ENCODE measurements at regions not wholly inside any gene's neighbourhood (a gene's known extent, or its start where the extent isn't known, plus 50 kb on each side); places are given as distances from the start of the nearest gene placed in this dataset.
A peak's percentile ranks its signal among the peaks of the same experiment; 100 is the strongest.

GRCh38 chr1:178576841-178577240 is 63.9 kb downstream of the TEX35 start:
- Histone ChIP-seq H3K27me3 (ENCODE audit: low read depth, low read length) (peaks cover 37% of the 10 kb centered on the region), H3K9me3 (ENCODE audit: insufficient read depth, low read length) (peaks cover 18% of the 10 kb centered on the region; the same call in 1 of the 2 replicates), H3K79me2 (ENCODE audit: low read length) (no peaks in the 10 kb centered on the region), H3K36me3 (replicated peaks; ENCODE audit: low read depth, low read length) (no peaks in the 10 kb centered on the region), H2AFZ (ENCODE audit: low read depth, low read length) (no peak overlapping the region), H4K20me1 (ENCODE audit: insufficient read depth, low read length) (no peaks in the 10 kb centered on the region), H3K4me1 (ENCODE audit: low read length) (peaks cover 34% of the 10 kb centered on the region), H3K4me3 (ENCODE audit: low read length) (no peak overlapping the region), H3K9ac (ENCODE audit: low read length) (no peak overlapping the region), H3K27ac (ENCODE audit: low read length) (no peak overlapping the region), H3K4me2 (ENCODE audit: low read length) (no peak overlapping the region)
- no peak for TF ChIP-seq CTCF (IDR thresholded peaks at IDR 0.05; ENCODE audit: low read depth, low read length)
- TF ChIP-seq EZH2phosphoT487 (IDR thresholded peaks at IDR 0.05; ENCODE audit: low read depth), result no peak

GRCh38 chr1:178577882-178578281 is 65.0 kb downstream of the TEX35 start:
- Histone ChIP-seq H3K79me2 (ENCODE audit: low read length) (no peaks in the 10 kb centered on the region), H3K4me1 (ENCODE audit: low read length) (peaks cover 36% of the 10 kb centered on the region), H3K4me3 (ENCODE audit: low read length) (no peak overlapping the region), H3K9me3 (ENCODE audit: insufficient read depth, low read length) (peaks cover 18% of the 10 kb centered on the region; the same call in 1 of the 2 replicates), H3K4me2 (ENCODE audit: low read length) (no peak overlapping the region), H3K27ac (ENCODE audit: low read length) (no peak overlapping the region), H2AFZ (ENCODE audit: low read depth, low read length) (no peak overlapping the region), H3K9ac (ENCODE audit: low read length) (no peak overlapping the region), H3K36me3 (replicated peaks; ENCODE audit: low read depth, low read length) (no peaks in the 10 kb centered on the region), H3K27me3 (ENCODE audit: low read depth, low read length) (peaks cover 47% of the 10 kb centered on the region), H4K20me1 (ENCODE audit: insufficient read depth, low read length) (no peaks in the 10 kb centered on the region)
- no peak for TF ChIP-seq CTCF (IDR thresholded peaks at IDR 0.05; ENCODE audit: low read depth, low read length)
- no peak for TF ChIP-seq EZH2phosphoT487 (IDR thresholded peaks at IDR 0.05; ENCODE audit: low read depth)

GRCh38 chr1:178578541-178578940 is 65.6 kb downstream of the TEX35 start:
- H3K27me3 ChIP-seq (ENCODE audit: low read depth, low read length), result peaks cover 48% of the 10 kb centered on the region
- H4K20me1 ChIP-seq (ENCODE audit: insufficient read depth, low read length), result no peaks in the 10 kb centered on the region
- H3K9ac ChIP-seq (ENCODE audit: low read length), result no peak overlapping the region
- no peaks in the 10 kb centered on the region for H3K36me3 ChIP-seq (replicated peaks; ENCODE audit: low read depth, low read length)
- no peak overlapping the region for H2AFZ ChIP-seq (ENCODE audit: low read depth, low read length)
- peaks cover 36% of the 10 kb centered on the region for H3K4me1 ChIP-seq (ENCODE audit: low read length)
- H3K9me3 ChIP-seq (ENCODE audit: insufficient read depth, low read length), result peaks cover 18% of the 10 kb centered on the region; the same call in 1 of the 2 replicates
- H3K27ac ChIP-seq (ENCODE audit: low read length), result no peak overlapping the region
- TF ChIP-seq CTCF (IDR thresholded peaks at IDR 0.05; ENCODE audit: low read depth, low read length) (no peak), EZH2phosphoT487 (IDR thresholded peaks at IDR 0.05; ENCODE audit: low read depth) (no peak)
- H3K4me3 ChIP-seq (ENCODE audit: low read length), result no peak overlapping the region
- no peak overlapping the region for H3K4me2 ChIP-seq (ENCODE audit: low read length)
- H3K79me2 ChIP-seq (ENCODE audit: low read length), result no peaks in the 10 kb centered on the region

GRCh38 chr1:178579095-178579494 is 66.2 kb downstream of the TEX35 start:
- Histone ChIP-seq H3K27ac (ENCODE audit: low read length) (no peak overlapping the region), H4K20me1 (ENCODE audit: insufficient read depth, low read length) (no peaks in the 10 kb centered on the region), H3K9me3 (ENCODE audit: insufficient read depth, low read length) (peaks cover 18% of the 10 kb centered on the region; the same call in 1 of the 2 replicates), H3K4me2 (ENCODE audit: low read length) (0 out of 2 replicates have a peak overlapping the region, but pooled peaks have one; percentile 41), H3K36me3 (replicated peaks; ENCODE audit: low read depth, low read length) (no peaks in the 10 kb centered on the region), H2AFZ (ENCODE audit: low read depth, low read length) (no peak overlapping the region), H3K4me3 (ENCODE audit: low read length) (no peak overlapping the region), H3K9ac (ENCODE audit: low read length) (no peak overlapping the region), H3K4me1 (ENCODE audit: low read length) (peaks cover 36% of the 10 kb centered on the region), H3K79me2 (ENCODE audit: low read length) (no peaks in the 10 kb centered on the region), H3K27me3 (ENCODE audit: low read depth, low read length) (peaks cover 48% of the 10 kb centered on the region)
- TF ChIP-seq EZH2phosphoT487 (IDR thresholded peaks at IDR 0.05; ENCODE audit: low read depth) (no peak), CTCF (IDR thresholded peaks at IDR 0.05; ENCODE audit: low read depth, low read length) (no peak)
